Activated CD4-positive, alpha-beta T cell treated with anti-CD3 and anti-CD28 coated beads, Interleukin-2, amount 50 U/mL, for 4 hours (primary cell): ENCODE measurements at regions not wholly inside any gene's neighbourhood (a gene's known extent, or its start where the extent isn't known, plus 50 kb on each side); places are given as distances from the start of the nearest gene placed in this dataset.

Source experiments
- DNase-seq, 2 experiments: peaks; one replicate each; pipeline ENCODE4 v3.0.0-alpha.2; 2020

DNA sequence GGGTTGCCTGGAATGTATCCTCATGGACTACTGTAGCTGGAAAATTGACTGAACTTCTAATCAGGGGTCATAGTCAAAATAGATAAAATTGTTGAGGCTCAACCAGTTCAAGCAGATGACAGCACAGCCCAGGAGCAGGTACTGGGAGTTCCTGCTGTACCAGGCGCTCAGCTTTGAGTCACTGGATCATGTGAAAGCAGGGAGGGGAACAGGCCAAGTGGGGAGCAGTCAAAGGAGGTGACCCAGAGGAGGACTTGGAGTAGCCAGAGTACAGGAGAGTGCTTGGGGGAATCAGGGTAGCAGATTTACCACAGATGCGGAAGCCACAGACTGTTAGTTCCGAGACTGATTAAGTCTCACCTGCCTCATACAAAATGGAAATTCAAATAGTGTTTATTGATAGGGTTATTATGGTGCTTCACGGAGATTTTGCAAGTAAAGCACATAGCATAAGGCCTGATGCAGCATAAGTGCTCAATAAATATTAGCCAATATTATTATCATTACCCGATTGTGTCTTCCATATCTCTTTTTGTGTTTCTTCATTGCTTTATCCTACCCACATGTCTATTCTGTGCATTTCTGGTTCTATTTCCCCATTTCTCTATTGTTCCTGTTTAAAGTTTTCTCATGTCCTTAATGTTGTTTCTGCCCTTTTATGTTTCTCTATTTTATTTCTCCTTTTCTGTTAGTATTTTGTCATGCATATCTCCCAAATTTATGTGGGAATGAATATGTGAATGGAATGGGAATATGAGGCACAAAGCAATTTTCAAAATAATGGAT lies 369.2 kb upstream of the MCTP2 start:
- no peak for DNase-seq

DNA sequence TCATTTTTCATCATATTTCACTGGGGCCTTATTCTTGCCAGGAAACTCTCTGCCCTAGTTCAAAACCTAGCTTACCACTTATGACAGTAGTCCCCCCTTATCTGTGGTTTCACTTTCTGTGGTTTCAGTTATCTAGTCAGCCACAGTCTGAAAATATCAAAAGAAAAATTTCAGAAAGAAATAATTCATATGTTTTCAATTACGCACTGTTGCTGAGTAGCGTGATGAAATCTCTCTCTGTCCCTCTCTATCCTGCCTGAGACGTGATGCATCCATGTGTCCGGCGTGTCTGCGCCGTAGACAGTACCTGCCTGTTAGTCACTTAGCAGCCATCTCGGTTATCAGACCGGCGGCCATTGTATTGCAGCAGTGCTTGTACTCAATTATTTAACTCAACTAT lies 369.9 kb upstream of the MCTP2 start:
- DNase-seq = no peak

DNA sequence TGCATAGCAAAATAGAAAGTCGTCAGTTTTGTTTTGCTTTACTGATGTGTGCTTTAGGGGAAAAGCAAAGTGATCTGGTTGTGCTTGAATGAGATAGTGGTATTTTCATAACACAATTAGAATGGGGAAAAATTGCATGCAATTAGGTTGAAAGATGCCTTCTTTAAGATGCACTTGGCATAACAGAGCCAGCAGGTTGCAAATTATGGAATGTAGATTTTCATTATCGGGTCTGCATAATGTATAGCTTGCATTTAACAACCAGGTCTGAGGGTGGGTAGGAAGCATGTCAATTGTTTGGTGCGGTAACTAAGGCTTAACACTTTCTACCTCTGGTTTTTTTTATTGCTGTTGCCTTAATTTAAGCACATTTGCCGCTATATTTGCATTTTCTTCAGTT lies 370.7 kb upstream of the MCTP2 start:
- no peak for DNase-seq

DNA sequence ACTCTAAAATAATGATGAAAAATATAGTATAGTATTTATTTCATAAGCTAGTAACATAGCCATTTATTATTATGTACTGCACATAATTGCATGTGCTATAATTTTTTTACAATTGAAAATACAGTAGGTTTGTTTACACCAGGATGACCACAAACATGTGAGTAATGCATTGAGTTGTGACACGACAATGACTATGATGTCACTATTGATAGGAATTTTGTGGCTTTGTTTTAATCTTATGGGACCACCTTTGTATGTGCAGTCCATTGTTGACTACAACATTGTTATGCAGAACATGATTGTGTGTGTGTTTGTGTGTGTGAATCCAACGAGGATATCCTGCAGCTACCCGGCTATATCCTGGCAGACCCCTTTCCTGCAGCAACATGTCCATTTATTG lies 372.2 kb upstream of the MCTP2 start:
- no peak for DNase-seq

DNA sequence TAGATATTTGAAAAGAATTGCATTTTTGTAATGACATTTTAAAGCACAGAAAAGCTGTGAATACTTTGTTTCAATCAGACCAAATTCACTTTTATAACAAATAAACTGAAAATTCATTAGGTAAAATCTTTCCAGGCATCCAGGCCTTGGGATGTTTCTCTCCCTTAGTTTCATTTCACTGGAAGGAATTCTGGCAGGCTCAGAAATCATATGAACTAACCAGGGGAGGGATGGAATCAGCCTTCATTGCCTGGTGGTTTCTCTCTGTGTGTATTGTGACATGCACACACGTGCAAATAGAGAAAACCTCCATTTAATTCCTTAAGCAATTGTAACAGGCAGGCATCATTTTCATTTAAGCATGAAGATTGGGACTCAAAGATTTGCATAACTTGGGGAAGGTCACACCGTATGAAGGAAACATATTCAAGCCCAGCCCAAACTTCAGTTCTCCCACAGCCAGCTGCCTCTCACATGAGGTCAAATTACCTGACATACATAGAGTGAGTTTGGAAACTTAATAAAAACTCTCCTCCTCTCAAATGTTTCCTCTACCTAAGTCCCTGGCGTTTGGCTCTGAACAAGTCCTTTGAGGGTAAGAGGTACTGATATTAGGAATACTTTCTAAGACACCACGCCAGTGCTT lies 376.1 kb upstream of the MCTP2 start:
- DNase-seq = no peak

DNA sequence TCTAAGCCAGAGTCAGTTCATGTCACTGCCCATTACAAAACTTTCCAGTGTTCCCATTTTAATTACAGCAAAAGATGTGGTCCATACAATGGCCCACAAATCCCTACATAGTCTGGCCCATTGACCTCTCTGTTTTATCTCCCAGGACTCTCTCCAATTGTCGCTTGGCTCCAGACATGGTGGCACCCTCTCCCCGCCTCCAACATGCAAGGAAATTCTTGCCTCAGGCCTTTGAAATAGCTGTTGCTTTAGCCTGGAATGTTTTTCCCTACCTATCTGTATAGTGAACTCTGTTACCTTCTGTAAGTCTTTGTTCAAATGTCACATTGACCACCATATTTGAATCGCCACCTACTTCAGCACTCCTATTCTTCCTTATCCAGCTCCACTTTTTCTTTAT lies 377.3 kb upstream of the MCTP2 start:
- no peak for DNase-seq

DNA sequence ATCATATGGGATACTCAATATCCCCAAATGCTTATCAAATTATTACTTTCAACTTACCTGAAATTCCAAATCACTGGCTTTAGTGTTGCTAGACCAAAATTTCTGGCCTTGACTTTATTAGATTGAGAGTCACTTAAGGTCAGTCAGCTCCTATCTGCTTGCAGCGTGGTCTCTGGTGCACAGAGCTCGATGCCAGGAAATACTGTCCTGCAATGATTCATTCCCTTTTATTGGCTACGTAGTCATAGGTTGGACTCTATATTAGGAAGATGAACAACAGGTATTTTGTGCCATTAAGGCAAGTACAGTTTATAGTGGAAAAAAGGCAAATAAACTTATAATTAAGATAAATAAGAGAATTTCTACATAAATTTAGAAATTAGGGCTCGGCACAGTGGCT lies 378.6 kb upstream of the MCTP2 start:
- no peak for DNase-seq

DNA sequence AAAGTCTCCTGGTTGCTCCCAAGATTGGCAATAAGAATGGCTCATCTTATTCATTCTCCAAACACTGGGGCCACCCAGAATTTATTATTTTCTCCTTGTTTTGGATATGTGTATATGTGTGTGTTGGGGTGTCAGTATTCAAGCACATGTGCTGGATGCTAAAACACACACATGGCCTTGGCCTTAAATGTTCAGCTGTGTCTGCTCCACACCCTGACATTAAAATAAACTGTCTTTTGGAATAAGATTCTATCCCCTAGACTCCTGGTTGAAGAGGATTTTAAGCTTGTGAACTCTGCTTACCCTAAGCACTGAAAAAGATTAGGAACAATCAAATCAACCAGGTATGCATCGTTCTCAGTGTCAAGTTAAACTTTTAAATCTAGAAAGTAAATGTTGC lies 382.9 kb upstream of the MCTP2 start:
- DNase-seq = no peak

DNA sequence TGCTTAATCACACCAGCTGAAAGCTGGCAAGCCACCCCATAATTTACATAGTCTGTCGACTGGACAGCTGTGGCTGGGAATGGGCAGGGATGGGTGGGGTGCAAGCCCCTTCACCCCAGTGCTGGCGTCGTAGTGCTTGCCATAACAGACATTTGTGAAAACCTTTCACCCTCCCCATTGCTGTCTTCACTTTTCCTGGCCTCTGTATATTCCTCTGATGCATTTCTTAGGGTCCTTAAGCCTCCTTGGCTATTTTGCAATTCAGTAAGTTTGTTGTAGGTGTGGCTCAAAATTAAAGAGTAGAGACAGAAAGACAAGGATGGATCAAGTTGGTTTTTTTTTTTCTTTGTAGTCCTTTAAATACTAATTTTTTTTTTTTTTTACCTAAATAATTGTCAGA lies 383.3 kb upstream of the MCTP2 start:
- no peak for DNase-seq

DNA sequence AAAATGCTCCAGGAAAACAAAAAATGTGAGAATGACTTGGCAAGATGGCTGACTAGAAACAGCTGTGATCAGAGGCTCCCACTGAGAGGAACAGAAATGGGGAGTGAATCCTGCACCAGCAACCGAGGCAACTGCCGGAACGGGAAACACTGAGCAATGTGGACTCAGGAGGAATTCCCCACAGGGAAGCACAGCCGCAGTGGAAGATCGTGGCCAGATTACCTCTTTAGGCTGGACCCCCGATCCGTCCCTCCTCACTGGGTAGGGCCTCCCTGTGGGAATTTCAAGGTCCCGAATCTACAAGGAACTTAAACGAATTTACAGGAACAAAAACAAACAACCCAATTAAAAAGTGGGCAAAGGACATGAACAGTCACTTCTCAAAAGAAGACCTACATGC lies 385.2 kb upstream of the MCTP2 start:
- DNase-seq = no peak

DNA sequence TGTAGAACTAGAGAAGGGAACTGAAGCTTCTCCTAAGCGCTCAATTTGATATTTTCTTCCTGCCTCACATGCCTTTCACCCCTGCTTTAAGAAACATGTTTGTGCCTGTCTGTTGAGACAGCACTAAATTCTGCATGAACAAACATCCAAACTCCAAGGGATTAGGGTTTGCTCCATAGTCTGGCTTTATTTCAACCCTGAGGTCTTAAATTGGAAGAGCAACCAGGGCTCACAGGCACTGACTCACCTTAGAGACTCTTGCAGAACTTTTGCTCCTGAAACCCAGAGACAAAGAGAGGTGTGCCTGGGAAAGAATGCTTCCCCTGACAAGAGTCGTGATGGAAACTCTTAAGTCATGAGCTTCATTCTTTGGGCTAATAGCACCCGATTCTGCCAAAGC lies 393.9 kb upstream of the MCTP2 start:
- no peak for DNase-seq

DNA sequence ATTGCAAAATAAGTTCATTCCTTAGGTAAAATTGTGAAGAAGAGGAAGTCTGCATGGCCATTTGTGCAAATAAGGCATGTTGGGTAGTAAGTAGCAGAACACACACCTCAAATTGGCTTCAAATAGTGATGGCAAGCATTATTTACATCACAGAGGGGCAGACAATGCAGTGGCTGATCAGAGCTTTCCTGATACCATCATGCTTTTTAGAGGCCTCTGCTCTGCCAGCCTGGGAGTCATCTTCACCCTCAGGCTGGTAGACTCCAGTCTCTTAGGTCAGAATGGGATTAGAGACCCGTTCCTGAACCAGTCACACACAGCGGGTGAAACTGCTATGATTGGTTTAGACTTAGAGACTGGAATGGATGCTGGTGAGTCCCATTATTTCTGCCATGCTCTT lies 396.0 kb upstream of the MCTP2 start:
- no peak for DNase-seq

DNA sequence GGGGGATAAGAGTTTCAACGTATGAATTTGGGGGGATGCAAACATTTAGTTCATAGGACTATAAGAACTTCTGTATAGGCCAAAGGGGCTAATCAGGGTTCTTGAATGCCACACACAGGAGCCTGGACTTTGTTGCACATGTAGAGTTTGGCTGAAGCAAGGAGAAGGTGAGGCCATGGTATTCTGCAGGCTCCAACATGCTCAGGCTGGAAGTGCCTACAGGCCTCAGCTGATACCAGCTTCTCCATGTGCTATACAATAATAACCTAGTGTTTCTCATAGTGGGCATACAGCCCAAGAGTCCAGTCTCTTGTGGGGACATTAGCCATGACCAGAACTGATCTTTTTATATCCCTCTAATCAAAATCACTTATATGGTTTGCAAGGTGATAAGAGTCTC lies 399.7 kb upstream of the MCTP2 start:
- DNase-seq = no peak

DNA sequence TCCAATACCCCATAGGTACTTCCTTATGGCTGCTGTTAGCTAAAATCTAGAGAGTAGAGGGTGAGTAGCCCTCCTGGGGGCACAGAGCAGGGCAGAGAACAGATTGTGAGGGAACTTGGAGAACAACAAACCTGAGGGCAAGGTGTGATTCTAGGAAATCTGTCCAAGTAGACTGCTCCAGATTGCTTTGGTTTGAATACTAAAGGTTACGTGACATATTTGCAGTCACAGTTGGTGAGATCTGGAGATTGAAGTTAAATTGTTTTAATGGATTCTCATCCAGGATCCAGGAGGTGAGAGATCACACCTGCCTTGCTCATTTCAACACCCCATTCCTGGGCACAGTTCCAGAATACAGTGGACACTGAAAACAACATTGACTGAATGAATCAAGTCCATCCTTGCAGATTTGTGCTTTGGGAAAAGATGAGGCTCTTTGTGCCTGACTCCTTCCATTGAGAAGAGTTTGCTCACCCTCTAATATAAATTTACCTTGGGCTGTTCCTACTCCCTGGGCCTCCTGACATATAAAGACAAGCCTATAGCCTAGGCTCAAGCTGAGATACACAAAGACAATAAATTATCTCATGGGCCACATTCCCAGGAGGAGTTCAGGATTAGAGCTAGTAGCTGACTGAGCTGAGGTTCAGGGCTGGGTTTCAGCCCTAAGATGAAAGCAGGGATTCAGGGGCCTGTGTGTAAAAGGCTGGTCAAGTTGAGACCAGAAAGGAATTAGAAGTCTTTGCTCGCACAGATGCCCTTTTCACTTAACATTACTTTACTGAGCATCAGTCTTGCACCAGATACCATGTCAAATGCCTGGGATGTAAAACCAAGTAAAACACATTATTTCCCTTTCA lies 400.9 kb upstream of the MCTP2 start:
- no peak for DNase-seq

DNA sequence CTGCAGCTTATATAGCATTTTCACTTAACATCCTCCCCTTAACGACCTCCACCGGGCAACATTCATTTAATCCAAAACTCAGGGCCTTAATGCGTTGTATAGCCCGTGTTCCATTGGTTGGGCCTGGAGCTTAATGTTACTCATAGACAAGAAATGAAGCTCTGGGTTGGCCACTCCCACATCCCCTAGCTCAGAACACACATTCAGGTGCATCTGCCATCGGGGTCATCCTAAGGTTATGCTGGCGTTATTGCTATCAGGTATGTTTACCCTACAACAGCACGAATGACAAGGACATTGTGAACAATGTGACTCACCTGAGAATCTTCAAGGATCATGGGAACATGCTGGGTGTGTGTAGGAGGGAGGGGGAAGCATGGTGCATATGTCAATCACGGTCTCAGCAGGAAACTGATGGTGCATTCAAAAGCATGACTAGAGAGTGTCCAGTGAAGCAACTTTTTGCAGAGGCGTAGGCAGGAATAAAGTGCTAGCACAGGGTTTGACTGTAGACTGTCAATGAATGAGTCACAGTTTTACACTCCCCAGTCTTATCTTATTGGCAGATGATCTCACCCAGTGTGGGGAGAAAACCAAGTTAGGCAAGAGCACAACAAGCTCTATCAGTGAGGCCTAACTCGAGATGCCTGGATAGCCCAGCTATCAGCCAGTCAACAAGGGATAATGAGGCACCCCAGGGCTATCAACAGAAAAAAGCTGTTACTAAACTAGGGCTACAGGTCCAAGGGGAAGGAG lies 402.1 kb upstream of the MCTP2 start:
- DNase-seq = no peak

DNA sequence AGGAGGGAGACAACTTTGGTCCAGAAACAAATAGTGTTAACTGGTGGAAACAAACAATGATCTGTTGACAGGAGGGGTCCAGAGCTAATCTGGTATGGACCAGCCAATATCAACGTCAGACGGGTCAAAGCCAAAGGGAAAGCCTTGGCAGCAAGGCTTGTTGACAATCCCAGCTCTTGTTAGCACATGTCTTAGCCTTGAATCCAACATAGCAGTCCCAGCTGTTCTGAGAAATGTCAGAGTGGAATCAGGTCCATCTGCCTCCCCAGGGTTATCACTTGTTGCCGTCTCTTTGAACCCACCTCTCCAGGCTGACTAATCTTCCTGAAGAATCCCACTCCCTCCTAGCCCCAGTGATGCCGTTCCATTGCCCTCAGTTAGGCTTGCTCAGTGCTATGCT lies 404.6 kb upstream of the MCTP2 start:
- DNase-seq = no peak

DNA sequence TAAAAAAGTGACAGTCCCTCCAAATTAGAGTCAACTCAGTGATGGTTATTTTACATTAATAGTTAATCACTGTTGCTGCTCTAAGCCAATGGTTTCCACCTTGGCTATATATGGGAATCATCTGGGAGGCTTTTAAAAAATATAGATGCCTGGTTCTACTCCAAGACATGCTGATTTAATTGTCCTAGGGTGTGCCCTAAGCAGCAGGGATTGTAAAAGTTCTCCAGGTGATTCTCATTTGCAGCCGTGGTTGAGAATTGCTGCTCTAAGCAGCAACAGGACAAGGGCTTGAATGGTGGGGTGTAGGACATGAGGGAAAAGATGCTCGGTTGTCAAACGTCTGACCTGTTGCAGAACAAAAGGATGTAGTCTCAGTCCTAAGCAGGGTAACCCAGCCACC lies 405.1 kb upstream of the MCTP2 start:
- no peak for DNase-seq

DNA sequence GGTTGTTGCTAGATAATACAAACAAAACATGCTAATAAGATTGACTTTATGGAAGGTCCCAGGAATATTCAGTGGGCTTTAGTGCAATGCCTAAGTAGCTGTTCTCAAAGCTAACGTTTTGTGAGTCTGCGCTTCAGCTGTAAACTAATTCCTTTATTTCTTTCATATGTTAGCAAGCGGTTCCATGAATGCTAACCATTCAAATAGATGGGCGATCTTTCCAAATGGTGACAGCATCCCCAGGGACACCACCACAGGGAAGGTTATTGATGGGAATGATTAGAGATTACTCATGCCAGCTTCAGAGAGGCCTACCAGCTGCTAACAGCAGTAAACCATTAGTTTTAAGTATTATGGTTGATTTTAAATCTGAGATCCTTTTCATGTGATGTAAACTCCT lies 405.7 kb upstream of the MCTP2 start:
- DNase-seq = no peak

DNA sequence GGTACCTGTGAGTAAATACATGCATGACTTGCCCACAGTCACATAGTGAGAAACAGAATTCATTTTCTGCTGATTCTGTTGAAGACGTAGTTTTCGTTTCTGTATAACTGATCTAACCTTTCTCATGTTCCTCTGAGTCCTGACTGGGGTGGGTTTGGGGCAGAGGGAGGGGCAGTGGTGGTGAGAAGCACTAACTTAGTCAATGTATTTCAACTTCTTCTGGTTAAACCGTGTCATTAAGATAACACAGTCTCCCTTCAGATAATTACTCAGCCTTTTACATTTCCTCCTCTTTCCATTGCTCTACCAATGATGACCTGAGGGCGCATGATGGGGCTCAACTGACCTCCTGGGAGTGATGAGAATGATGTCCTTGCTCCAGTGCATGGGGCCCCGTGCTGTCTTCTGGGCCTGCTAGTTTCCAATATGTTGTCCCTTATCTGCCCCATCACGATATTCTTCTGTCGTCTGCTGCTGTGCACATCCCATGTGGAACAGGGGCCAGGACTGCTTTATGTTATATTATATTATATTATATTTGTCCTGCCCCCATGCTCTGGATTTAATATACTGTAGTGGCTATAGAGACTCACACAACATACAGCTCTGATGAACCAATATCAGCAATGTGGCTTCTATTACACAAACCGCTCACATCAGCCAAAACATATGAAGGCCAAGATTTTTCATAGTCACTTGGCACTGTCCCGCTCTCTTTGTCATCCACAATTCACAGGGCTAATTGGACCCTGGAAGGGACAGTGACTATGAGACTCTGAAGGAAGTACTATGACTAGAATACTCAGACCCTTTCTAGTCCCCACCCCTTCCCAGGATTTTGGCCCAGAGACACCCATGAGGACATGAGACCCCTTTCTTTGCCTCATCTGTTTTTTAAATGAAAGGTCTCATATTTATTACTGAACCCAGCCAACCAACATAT lies 407.1 kb upstream of the MCTP2 start:
- DNase-seq = no peak

DNA sequence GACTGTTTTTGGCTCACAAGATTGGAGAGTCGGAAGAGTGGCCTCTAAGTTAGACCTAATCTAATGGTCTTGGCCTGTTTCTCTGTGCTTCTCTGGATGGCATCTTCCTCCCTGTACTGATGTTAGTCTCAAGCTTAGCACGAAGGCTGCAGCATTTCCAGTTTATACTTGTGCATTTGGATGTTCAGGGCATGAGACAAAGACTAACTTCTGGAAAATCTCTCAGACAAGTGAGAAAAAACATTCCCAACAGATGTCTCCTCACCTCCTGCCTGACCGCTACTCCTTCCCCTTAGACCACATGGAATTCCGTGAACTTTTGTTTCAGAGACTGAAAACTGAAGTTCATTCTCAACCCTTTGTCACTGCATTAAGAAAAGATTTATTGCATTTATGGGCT lies 410.8 kb upstream of the MCTP2 start:
- no peak for DNase-seq

DNA sequence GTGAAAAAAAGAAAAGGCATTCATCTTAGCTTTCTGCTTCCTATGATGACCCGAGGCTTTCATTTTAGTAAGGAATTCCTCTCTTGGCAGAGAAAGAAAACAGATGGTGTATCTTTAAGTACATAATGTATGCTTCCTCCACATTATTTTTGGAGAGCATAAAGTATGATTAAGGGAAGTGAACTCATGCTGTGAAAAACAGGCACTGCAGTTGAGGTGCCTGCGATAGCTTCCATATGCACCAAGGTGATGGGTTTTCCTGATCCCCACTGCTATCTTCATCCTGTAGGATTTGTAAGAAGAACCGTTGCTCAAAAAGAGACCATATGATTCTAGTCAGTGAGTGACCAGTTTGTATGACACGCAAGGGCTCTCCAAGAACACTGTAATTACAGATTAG lies 411.5 kb upstream of the MCTP2 start:
- no peak for DNase-seq

DNA sequence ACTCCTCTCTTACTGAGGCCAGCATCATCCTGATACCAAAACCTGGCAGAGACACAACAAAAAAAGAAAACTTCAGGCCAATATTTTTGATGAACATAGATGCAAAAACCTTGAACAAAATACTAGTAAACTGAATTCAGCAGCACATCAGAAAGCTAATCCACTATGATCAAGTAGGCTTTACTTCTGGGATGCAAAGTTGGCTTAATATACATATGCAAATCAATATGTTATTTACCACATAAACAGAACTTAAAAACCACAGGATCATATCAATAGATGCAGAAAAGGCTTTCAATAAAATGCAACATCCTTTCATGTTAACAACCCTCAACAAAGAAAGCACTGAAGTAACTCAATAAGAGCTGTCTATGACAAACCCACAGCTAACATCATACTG lies 414.5 kb upstream of the MCTP2 start:
- DNase-seq = no peak
